Brain microvascular endothelial cell (primary cell): ENCODE measurements at regions not wholly inside any gene's neighbourhood (a gene's known extent, or its start where the extent isn't known, plus 50 kb on each side); places are given as distances from the start of the nearest gene placed in this dataset.
A peak's percentile ranks its signal among the peaks of the same experiment; 100 is the strongest.

ENCODE experiments used
- DNase-seq: peaks from one replicate; pipeline ENCODE4 v3.0.0-alpha.2; 2020
- H3K27ac ChIP-seq: fragments of 250-450 bp; sonication (Bioruptor Pico); 2 replicates; pipeline ENCODE4 v1.5.1; 2020; ENCODE audit warnings: mild to moderate bottlenecking, moderate library complexity
- H3K27me3 ChIP-seq: fragments of 250-450 bp; sonication (Bioruptor Pico); replicated peaks from 2 replicates; pipeline ENCODE4 v1.5.1; 2020; ENCODE audit warnings: mild to moderate bottlenecking
- H3K36me3 ChIP-seq: fragments of 250-450 bp; sonication (Bioruptor Pico); replicated peaks from 2 replicates; pipeline ENCODE4 v1.5.1; 2020; ENCODE audit warnings: mild to moderate bottlenecking
- H3K4me3 ChIP-seq: 2 replicates; pipeline ENCODE4 v1.5.1; 2011; ENCODE audit warnings: low read depth, mild to moderate bottlenecking, control low read depth, low read length, moderate library complexity
- CTCF ChIP-seq: IDR thresholded peaks from 2 replicates; pipeline ENCODE4 v1.5.1; 2011; ENCODE audit warnings: low read depth, mild to moderate bottlenecking, moderate library complexity, low read length, control low read depth, inconsistent platforms; ENCODE audit errors: missing control alignments
- in situ Hi-C: cut with HindIII; loops from 2 replicates; pipeline ENCODE4 v1.10.0; 2017; ENCODE audit warnings: low sequenced_read_pairs, low pct_ligation_motif_present

DNA sequence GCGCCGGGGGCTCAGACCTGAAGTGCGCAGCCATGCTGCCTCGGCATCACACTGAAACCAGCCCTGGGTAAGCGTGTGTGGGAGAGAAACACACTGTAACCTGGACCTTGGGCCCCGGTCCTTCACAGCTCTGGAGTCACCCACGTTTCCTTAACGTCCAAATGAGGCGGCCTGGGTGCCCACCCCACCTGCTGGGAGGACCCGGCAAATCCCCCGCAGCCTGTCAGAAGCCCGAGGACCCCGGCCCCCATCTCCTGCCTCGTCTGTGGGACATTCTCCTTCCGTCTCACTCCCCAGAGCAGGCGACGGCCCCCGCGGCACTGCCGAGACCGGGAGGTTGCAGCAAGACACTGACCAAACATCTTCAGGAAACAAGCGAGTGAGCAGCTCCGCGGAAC lies 66.5 kb upstream of the GALNT9 start:
- DNase-seq = no peak
- no peaks in the 10 kb centered on the region for H3K36me3 ChIP-seq
- in situ Hi-C loops = no loop called here
- no peak overlapping the region for H3K4me3 ChIP-seq
- no peak for TF ChIP-seq CTCF
- no peak overlapping the region for H3K27ac ChIP-seq
- peaks cover 21% of the 10 kb centered on the region for H3K27me3 ChIP-seq

DNA sequence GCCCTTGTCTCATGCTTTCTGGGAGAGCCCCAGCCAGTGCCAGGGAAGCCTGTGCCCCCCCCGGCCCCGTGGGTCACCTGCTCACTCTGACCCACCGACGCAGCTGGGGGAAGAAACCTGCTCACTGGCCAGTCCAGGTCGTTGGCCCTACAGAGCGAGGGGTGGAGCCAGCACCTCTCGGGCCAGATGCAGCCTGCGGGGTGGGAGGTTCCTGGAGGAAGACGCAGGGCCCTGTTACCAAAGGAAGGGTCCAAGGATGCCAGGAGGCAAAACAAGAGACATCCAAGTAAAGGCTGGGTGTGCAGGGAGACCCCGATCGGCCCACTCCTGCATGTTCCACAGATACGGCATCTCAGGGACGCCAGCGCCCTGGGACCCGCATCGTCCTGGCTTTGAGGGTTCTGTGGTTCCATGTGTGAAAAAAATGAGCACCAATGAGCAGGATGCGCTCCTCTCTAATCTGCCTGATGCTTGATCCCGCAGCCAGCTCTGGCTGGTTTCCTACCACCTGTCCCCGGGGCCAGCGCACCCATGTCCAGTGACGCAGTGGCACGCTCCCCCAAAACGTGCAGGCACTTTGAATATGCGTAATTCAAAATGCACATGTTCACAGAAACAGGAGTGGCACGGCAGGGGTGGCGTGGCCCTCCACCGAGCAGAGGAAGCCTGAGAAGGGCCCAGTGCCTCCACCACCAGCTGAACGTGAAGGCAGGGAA lies 66.0 kb upstream of the GALNT9 start:
- DNase-seq = no peak
- Histone ChIP-seq H3K4me3 (no peak overlapping the region), H3K27me3 (peaks cover 20% of the 10 kb centered on the region), H3K27ac (no peak overlapping the region), H3K36me3 (no peaks in the 10 kb centered on the region)
- no peak for TF ChIP-seq CTCF
- in situ Hi-C loops = no loop called here

GRCh38 chr12:132393991-132394949 lies 64.9 kb upstream of the GALNT9 start:
- no peak overlapping the region for H3K4me3 ChIP-seq
- H3K36me3 ChIP-seq = no peaks in the 10 kb centered on the region
- in situ Hi-C loops = no loop called here
- TF ChIP-seq CTCF = no peak
- no peak overlapping the region for H3K27ac ChIP-seq
- H3K27me3 ChIP-seq = peaks cover 10% of the 10 kb centered on the region
- DNase-seq = peak; percentile 47

DNA sequence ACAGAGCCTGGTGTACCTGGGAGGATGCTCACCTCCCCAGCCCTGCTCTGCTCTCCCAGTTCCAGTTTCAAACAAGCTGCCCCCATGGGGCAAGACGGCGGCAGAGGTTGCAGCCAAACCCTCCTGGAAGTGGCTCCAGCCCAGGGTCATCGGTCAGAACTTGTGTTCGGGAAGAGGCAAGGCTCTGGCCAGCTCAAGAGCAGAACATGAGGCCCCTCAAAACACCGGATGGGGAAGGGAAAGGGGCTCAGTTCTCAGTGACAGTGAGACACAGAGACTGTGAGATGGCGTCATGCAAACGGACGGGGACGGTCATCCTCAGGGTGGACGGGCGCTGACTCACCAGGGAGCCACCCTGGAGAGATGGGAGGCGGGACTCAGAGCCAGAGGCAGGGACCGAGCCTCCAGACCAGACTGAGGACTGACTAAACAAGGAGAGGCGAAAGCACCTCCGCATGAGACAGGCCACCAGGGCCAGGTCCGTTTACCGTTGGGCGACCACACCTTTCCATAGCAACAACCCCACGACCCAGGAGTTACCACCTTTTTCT lies 63.9 kb upstream of the GALNT9 start:
- Histone ChIP-seq H3K4me3 (no peak overlapping the region), H3K27me3 (peaks cover 7% of the 10 kb centered on the region), H3K36me3 (no peaks in the 10 kb centered on the region), H3K27ac (no peak overlapping the region)
- no peak for TF ChIP-seq CTCF
- in situ Hi-C loops = no loop called here
- DNase-seq = peak; percentile 31

- in situ Hi-C loops = no loop called here
- Histone ChIP-seq H3K4me3 (no peak overlapping the region), H3K27me3 (peaks cover 7% of the 10 kb centered on the region), H3K27ac (no peak overlapping the region), H3K36me3 (no peaks in the 10 kb centered on the region)
- no peak for DNase-seq
- TF ChIP-seq CTCF = no peak
Observed at GRCh38 chr12:132392389-132393244, 63.2 kb upstream of the GALNT9 start.
